H1 (cell line): ENCODE measurements at regions not wholly inside any gene's neighbourhood (a gene's known extent, or its start where the extent isn't known, plus 50 kb on each side); places are given as distances from the start of the nearest gene placed in this dataset.

ENCODE experiments used
- CREB1 ChIP-seq: IDR thresholded peaks from 2 replicates; pipeline ENCODE4 v1.6.1; 2012; ENCODE audit warnings: inconsistent platforms
- GTF2F1 ChIP-seq: IDR thresholded peaks from 2 replicates; pipeline ENCODE4 v1.6.1; 2012; ENCODE audit warnings: low read depth, low read length, improper control_type of control experiment, borderline replicate concordance
- JUND ChIP-seq: IDR thresholded peaks from 2 replicates; pipeline ENCODE4 v1.6.1; 2011; ENCODE audit warnings: mild to moderate bottlenecking, improper control_type of control experiment, low read length
- POLR2AphosphoS5 ChIP-seq: IDR thresholded peaks from 2 replicates; pipeline ENCODE4 v1.6.1; 2011; ENCODE audit warnings: low read depth, low read length
- RAD21 ChIP-seq, 2 experiments: IDR thresholded peaks in 1 of 2; conservative IDR thresholded peaks in 1 of 2; 2 replicates each; pipeline ENCODE4 v1.6.1; 2011; ENCODE audit warnings: low read depth in 2 of 2, low read length in 2 of 2, improper control_type of control experiment in 1 of 2, inconsistent platforms in 1 of 2, mild to moderate bottlenecking in 1 of 2, moderate library complexity in 1 of 2
- RFX5 ChIP-seq: IDR thresholded peaks from 2 replicates; pipeline ENCODE4 v1.6.1; 2011; ENCODE audit warnings: low read depth, low read length, improper control_type of control experiment, borderline replicate concordance
- SAP30 ChIP-seq: fragments of 300-600 bp; sonication (generic); IDR thresholded peaks from 2 replicates; pipeline ENCODE4 v1.7.1; 2012; ENCODE audit warnings: low read length, moderate library complexity, mild to moderate bottlenecking, inconsistent platforms; ENCODE audit not compliant: insufficient read depth, insufficient replicate concordance
- SIN3A ChIP-seq, 2 experiments: IDR thresholded peaks in 1 of 2; conservative IDR thresholded peaks in 1 of 2; 2 replicates each; pipeline ENCODE4 v1.6.1; 2011 to 2012; ENCODE audit warnings: low read length in 2 of 2, improper control_type of control experiment in 1 of 2, low read depth in 1 of 2, mild to moderate bottlenecking in 1 of 2
- SIRT6 ChIP-seq: IDR thresholded peaks from one replicate; pipeline ENCODE4 v1.7.1; 2012; ENCODE audit warnings: low read length, inconsistent platforms
- TBP ChIP-seq: IDR thresholded peaks from 2 replicates; pipeline ENCODE4 v1.6.1; 2011; ENCODE audit warnings: low read depth, low read length, improper control_type of control experiment
- TF ChIP-seq, protein P1 (sequence below): IDR thresholded peaks from 2 replicates; pipeline ENCODE4 v1.6.1; 2011; ENCODE audit warnings: low read depth, mild to moderate bottlenecking, low read length; ENCODE audit not compliant: insufficient read depth
- TF ChIP-seq, protein P2 (sequence below): IDR thresholded peaks from 2 replicates; pipeline ENCODE4 v1.6.1; 2012; ENCODE audit warnings: inconsistent platforms

DNA sequence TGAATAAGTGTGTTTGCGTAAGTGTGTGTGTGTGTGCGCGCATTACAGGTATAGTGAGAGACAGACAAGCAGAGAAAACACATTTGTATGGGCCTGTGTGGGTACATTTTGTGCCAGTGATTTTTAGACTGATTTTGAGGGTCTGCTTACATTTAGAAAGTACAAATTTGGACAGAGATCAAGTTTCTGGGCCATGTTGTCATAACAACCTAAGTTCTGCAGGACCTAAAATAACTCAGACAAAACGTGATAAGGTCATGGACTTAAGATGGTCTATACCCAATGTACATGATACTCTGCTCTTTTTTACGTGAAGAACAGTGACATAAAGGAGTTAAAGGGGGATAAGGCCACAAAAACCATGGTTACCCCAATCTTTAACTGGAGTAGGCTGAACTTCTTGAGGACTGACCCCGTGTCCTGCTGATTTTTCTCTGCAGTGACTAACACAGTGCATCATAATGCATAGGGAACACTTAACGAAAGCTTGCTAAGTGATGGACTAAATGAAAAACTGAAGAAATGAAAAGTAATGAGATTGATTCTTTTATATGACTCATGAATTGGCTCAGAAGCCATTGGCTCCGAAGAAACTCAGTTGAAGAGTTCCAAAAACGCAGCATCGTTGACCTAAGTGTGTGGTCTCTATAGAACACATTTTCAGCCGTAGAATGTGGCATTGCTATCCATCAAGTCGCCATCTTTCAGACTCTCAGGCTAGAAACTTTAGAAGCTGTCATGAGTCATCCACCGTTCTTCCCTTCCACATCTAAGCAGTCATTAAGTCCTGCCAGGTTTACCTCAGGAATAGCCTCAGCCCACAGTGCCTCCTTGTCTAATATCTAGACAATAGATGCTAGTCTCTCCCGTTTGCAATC lies 61.6 kb upstream of the NCOA1 start (continued):
- no peak for TF ChIP-seq RAD21 (IDR thresholded peaks at IDR 0.05 in 1 of 2, conservative IDR thresholded peaks at IDR 0.05 in 1 of 2; ENCODE audit: low read depth in 2 of 2, low read length in 2 of 2)
- no peak for TF ChIP-seq POLR2AphosphoS5
- no peak for TF ChIP-seq CREB1
- no peak for TF ChIP-seq RFX5
- no peak for TF ChIP-seq SIN3A (conservative IDR thresholded peaks at IDR 0.05 in 1 of 2, IDR thresholded peaks at IDR 0.05 in 1 of 2; ENCODE audit: low read depth in 1 of 2, low read length in 2 of 2)
- TF ChIP-seq GTF2F1 = no peak
- TF ChIP-seq, protein P1, sequence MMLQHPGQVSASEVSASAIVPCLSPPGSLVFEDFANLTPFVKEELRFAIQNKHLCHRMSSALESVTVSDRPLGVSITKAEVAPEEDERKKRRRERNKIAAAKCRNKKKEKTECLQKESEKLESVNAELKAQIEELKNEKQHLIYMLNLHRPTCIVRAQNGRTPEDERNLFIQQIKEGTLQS = no peak
- TF ChIP-seq, protein P2, sequence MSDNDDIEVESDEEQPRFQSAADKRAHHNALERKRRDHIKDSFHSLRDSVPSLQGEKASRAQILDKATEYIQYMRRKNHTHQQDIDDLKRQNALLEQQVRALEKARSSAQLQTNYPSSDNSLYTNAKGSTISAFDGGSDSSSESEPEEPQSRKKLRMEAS = no peak
- TF ChIP-seq JUND = no peak
- no peak for TF ChIP-seq SAP30
- no peak for TF ChIP-seq TBP
- TF ChIP-seq SIRT6 = no peak
